Spinal cord (tissue), 9 donors: ENCODE measurements at regions not wholly inside any gene's neighbourhood (a gene's known extent, or its start where the extent isn't known, plus 50 kb on each side); places are given as distances from the start of the nearest gene placed in this dataset.
A peak's percentile ranks its signal among the peaks of the same experiment; 100 is the strongest.

Experiments used
- DNase-seq, 6 donors: peaks; one replicate each; pipeline versions ENCODE4 v3.0.0 to v3.0.0-alpha.2; 2013 to 2015; ENCODE audit warnings: low spot score in 6 of 6, low read depth in 4 of 6
- H3K27ac ChIP-seq: one replicate; pipeline ENCODE4 v1.5.1; 2013; ENCODE audit warnings: low read depth, low read length, control low read depth
- H3K27me3 ChIP-seq: one replicate; pipeline ENCODE4 v1.6.1; 2013; ENCODE audit warnings: low read length; ENCODE audit not compliant: control insufficient read depth, insufficient read depth
- H3K36me3 ChIP-seq: one replicate; pipeline ENCODE4 v1.6.1; 2013; ENCODE audit warnings: low read length; ENCODE audit not compliant: control insufficient read depth, insufficient read depth
- H3K4me1 ChIP-seq: one replicate; pipeline ENCODE4 v1.6.1; 2013; ENCODE audit warnings: low read length; ENCODE audit not compliant: control insufficient read depth, insufficient read depth
- H3K4me3 ChIP-seq: one replicate; pipeline ENCODE4 v1.5.1; 2013; ENCODE audit warnings: low read depth, low read length, control low read depth
- H3K9me3 ChIP-seq: one replicate; pipeline ENCODE4 v1.6.1; 2013; ENCODE audit warnings: low read length; ENCODE audit not compliant: control insufficient read depth, insufficient read depth
- WGBS: methylation state at CpG from one replicate; pipeline ENCODE4 v1.1.5; 2013; ENCODE audit warnings: missing lambda C conversion rate; ENCODE audit not compliant: insufficient coverage; 5-methylcytosine and 5-hydroxymethylcytosine counted together
- donor health status: healthy.

DNA sequence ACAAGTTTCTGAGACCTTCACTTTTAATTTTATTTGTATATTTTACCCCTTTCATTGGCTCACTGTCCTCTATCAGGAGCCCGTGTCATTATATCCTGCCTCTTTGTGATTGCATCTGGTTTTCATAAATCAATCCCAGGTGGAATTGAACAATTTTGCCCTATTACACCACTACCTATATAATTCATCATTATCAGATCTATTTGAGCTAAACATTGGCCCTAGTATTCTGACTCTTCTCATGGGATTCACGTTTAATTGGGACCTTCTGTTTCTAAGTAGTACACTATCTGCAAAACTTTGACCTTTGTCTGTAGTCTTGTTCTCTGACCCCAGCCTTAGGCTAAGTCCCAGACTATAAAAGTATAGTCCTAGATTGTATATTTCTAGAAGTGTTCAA is 114.1 kb downstream of the FAT4 start:
- 67% methylated on average over 1 of the region's 2 CpGs for WGBS
- no peaks in the 10 kb centered on the region for H3K27me3 ChIP-seq
- H3K4me3 ChIP-seq: no peak overlapping the region
- no peak overlapping the region for H3K27ac ChIP-seq
- H3K36me3 ChIP-seq: no peaks in the 10 kb centered on the region
- no peak for DNase-seq
- H3K4me1 ChIP-seq: no peaks in the 10 kb centered on the region
- H3K9me3 ChIP-seq: no peaks in the 10 kb centered on the region

GRCh38 chr4:125430086-125430485 is 115.3 kb downstream of the FAT4 start:
- H3K27ac ChIP-seq: no peak overlapping the region
- H3K9me3 ChIP-seq: no peaks in the 10 kb centered on the region
- H3K4me3 ChIP-seq: no peak overlapping the region
- peak in 1 of 6 donors; percentile 54 for DNase-seq
- no peaks in the 10 kb centered on the region for H3K27me3 ChIP-seq
- H3K36me3 ChIP-seq: no peaks in the 10 kb centered on the region
- no CpG with 5 or more reads among the region's 4 CpGs for WGBS
- no peaks in the 10 kb centered on the region for H3K4me1 ChIP-seq

DNA sequence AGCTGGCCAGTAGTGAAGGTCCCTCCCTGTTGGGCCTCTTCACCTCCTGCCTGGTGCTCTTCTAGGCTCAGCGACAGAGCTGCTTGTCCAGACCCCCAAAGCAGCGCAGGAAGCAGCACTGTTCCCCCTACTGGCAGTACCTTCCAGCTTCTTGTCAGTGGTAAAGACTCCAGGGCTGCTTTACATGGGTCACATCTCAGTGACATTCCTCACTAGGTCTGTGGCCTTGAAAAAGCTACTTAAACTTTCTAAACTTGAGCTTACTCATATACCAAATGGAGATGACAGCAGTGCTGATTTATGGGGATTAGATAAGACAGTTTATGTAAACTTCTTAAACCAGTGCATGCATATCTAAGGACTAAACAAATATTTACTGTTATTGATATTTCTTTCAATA is 117.3 kb downstream of the FAT4 start:
- H3K4me3 ChIP-seq: no peak overlapping the region
- 50% methylated on average over 2 of the region's 2 CpGs for WGBS
- H3K27ac ChIP-seq: no peak overlapping the region
- H3K4me1 ChIP-seq: no peaks in the 10 kb centered on the region
- H3K27me3 ChIP-seq: no peaks in the 10 kb centered on the region
- DNase-seq: no peak
- no peaks in the 10 kb centered on the region for H3K36me3 ChIP-seq
- no peaks in the 10 kb centered on the region for H3K9me3 ChIP-seq

DNA sequence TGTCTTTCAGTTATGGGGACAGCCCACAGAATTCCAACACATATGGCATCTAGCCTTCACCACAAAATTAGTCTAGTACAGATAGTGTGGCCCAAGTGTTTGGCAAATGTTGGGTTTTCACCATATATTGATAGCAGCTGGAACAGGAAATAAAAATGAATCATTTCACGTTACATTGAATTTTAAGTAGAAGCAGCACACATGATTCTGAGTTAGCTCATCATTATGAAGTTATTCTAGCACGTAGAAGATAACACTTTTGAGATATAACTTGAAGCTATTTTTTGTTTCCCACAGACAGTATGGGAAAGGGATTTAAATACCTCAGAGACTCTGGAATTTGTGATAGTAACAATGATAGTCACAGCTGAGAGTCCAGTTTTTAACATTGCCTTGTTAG is 118.7 kb downstream of the FAT4 start:
- WGBS: no CpG with 5 or more reads among the region's 2 CpGs
- DNase-seq: peak in 1 of 6 donors; percentile 17
- no peaks in the 10 kb centered on the region for H3K4me1 ChIP-seq
- H3K4me3 ChIP-seq: no peak overlapping the region
- no peak overlapping the region for H3K27ac ChIP-seq
- H3K36me3 ChIP-seq: no peaks in the 10 kb centered on the region
- H3K9me3 ChIP-seq: no peaks in the 10 kb centered on the region
- no peaks in the 10 kb centered on the region for H3K27me3 ChIP-seq

DNA sequence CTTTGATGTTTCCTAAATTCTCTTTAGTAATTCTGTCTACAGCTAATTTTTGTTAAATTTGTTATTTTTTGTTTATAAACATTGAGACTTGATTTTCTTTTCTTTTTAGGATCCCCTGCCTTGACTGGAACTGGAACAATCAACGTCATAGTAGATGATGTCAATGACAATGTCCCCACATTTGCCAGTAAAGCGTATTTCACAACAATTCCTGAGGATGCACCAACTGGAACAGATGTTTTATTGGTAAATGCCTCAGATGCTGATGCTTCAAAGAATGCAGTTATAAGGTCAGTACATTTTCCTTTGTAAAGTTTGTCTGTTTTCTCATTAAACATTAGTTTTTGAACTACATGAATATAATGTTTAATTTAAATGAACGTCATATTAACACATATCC is 119.4 kb downstream of the FAT4 start:
- no peak for DNase-seq
- no peak overlapping the region for H3K4me3 ChIP-seq
- WGBS: no CpG with 5 or more reads among the region's 3 CpGs
- H3K4me1 ChIP-seq: no peaks in the 10 kb centered on the region
- H3K36me3 ChIP-seq: no peaks in the 10 kb centered on the region
- H3K27me3 ChIP-seq: no peaks in the 10 kb centered on the region
- H3K9me3 ChIP-seq: no peaks in the 10 kb centered on the region
- H3K27ac ChIP-seq: no peak overlapping the region

- no peaks in the 10 kb centered on the region for H3K27me3 ChIP-seq
- no peaks in the 10 kb centered on the region for H3K36me3 ChIP-seq
- H3K4me1 ChIP-seq: no peaks in the 10 kb centered on the region
- no peak overlapping the region for H3K4me3 ChIP-seq
- no CpG with 5 or more reads among the region's 1 CpG for WGBS
- DNase-seq: no peak
- H3K27ac ChIP-seq: no peak overlapping the region
- H3K9me3 ChIP-seq: no peaks in the 10 kb centered on the region
Observed at GRCh38 chr4:125440814-125441213, 126.1 kb downstream of the FAT4 start.

DNA sequence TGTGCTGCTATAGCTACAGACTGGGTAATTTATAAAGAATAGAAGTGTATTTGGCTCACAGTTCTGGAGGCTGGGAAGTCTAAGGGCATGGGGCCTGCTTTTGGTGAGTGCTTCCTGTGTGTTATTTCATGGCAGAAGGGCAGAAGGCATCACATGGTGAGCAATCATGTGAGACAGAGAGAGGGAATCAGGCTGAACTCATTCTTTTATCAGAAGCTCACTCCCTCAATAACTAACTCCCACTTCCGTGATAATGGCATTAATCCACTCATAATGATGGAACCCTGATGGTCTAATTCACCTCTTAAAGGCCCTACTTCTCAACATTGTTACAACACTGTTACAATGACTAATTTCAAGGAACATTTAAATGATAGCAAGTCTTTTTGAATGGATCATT is 129.4 kb downstream of the FAT4 start:
- Histone ChIP-seq H3K36me3 (no peaks in the 10 kb centered on the region), H3K9me3 (no peaks in the 10 kb centered on the region), H3K27ac (no peak overlapping the region), H3K27me3 (no peaks in the 10 kb centered on the region), H3K4me1 (no peaks in the 10 kb centered on the region), H3K4me3 (no peak overlapping the region)
- no CpG with 5 or more reads among the region's 1 CpG for WGBS
- DNase-seq: no peak

GRCh38 chr4:125445525-125445924 is 130.8 kb downstream of the FAT4 start:
- H3K4me3 ChIP-seq: no peak overlapping the region
- WGBS: no CpG with 5 or more reads among the region's 1 CpG
- no peaks in the 10 kb centered on the region for H3K4me1 ChIP-seq
- DNase-seq: no peak
- no peaks in the 10 kb centered on the region for H3K36me3 ChIP-seq
- H3K9me3 ChIP-seq: no peaks in the 10 kb centered on the region
- H3K27ac ChIP-seq: no peak overlapping the region
- H3K27me3 ChIP-seq: no peaks in the 10 kb centered on the region

GRCh38 chr4:125447551-125448290 is 133.0 kb downstream of the FAT4 start:
- no CpG with 5 or more reads among the region's 6 CpGs for WGBS
- Histone ChIP-seq H3K9me3 (no peaks in the 10 kb centered on the region), H3K4me1 (no peaks in the 10 kb centered on the region), H3K36me3 (no peaks in the 10 kb centered on the region), H3K4me3 (no peak overlapping the region), H3K27ac (no peak overlapping the region), H3K27me3 (no peaks in the 10 kb centered on the region)
- peak in 1 of 6 donors; percentile 83 for DNase-seq

- Histone ChIP-seq H3K27me3 (no peaks in the 10 kb centered on the region), H3K27ac (no peak overlapping the region), H3K36me3 (no peaks in the 10 kb centered on the region), H3K4me1 (no peaks in the 10 kb centered on the region), H3K9me3 (no peaks in the 10 kb centered on the region), H3K4me3 (no peak overlapping the region)
- no peak for DNase-seq
- WGBS: 80% methylated on average over 1 of the region's 3 CpGs
Observed at GRCh38 chr4:125456075-125456474, 141.3 kb downstream of the FAT4 start.
